H1 (cell line): ENCODE measurements at regions not wholly inside any gene's neighbourhood (a gene's known extent, or its start where the extent isn't known, plus 50 kb on each side); places are given as distances from the start of the nearest gene placed in this dataset.
"Not testable (repeated sequence)": the region's sequence is repeated elsewhere in the genome, so short reads cannot be mapped to it uniquely, and the experiment has no call there.

ENCODE experiments used
- CTCF ChIA-PET: fragments of 300-600 bp; sonication (Branson Sonifier 250); formaldehyde crosslinking; loops from one replicate; lab custom pipeline; 2021; ENCODE audit not compliant: partially characterized antibody; lab: Charles Lee
- POLR2A ChIA-PET: fragments of 300-600 bp; sonication (Branson Sonifier 250); formaldehyde crosslinking; loops from one replicate; lab custom pipeline; 2021; ENCODE audit warnings: inconsistent platforms; ENCODE audit not compliant: partially characterized antibody; lab: Charles Lee
- DNase-seq, 2 experiments: peaks; one replicate each; pipeline versions ENCODE4 v3.0.0 to v3.0.0-alpha.2; 2010 to 2022; ENCODE audit warnings: low spot score in 2 of 2, low read depth in 1 of 2, mixed read lengths in 1 of 2
- FAIRE-seq: peaks from 2 replicates; lab custom pipeline; 2011; peaks lifted over from hg19 to GRCh38; lab: Jason Lieb, UNC
- H2AFZ ChIP-seq: 2 replicates; pipeline ENCODE4 v1.8.1; 2012; ENCODE audit warnings: low read length, inconsistent platforms
- H2AK5ac ChIP-seq: 2 replicates; pipeline ENCODE4 v1.6.1; 2013; ENCODE audit warnings: low read depth, low read length
- H2BK120ac ChIP-seq: replicated peaks from 2 replicates; pipeline ENCODE3; 2013; ENCODE audit warnings: low read depth, low read length, inconsistent platforms
- H2BK12ac ChIP-seq: 2 replicates; pipeline ENCODE4 v1.6.1; 2013; ENCODE audit warnings: low read depth, low read length
- H2BK15ac ChIP-seq: 2 replicates; pipeline ENCODE4 v1.6.1; 2013; ENCODE audit warnings: low read length
- H2BK20ac ChIP-seq: 2 replicates; pipeline ENCODE4 v1.6.1; 2013; ENCODE audit warnings: low read length
- H2BK5ac ChIP-seq: 2 replicates; pipeline ENCODE4 v1.6.1; 2013; ENCODE audit warnings: low read depth, low read length
- H3K14ac ChIP-seq: 2 replicates; pipeline ENCODE4 v1.6.1; 2013; ENCODE audit warnings: inconsistent platforms; ENCODE audit not compliant: insufficient read length
- H3K18ac ChIP-seq: 2 replicates; pipeline ENCODE4 v1.6.1; 2013; ENCODE audit warnings: low read length; ENCODE audit errors: extremely low read depth
- H3K23ac ChIP-seq: 2 replicates; pipeline ENCODE4 v1.6.1; 2013; ENCODE audit warnings: inconsistent platforms; ENCODE audit not compliant: insufficient read length
- H3K23me2 ChIP-seq: 2 replicates; pipeline ENCODE4 v1.6.1; 2013; ENCODE audit warnings: low read depth, low read length
- H3K27ac ChIP-seq: 2 replicates; pipeline ENCODE4 v1.6.1; 2011; ENCODE audit warnings: low read depth, low read length, inconsistent platforms
- H3K27me3 ChIP-seq, 4 experiments: replicated peaks in 1 of 4; 1 replicate in 1 of 4; 2 replicates in 3 of 4; pipeline versions ENCODE4 v1.6.1 to v1.8.1; 2011 to 2013; ENCODE audit warnings: low read length in 3 of 4, mild to moderate bottlenecking in 3 of 4, inconsistent platforms in 2 of 4, mixed read lengths in 2 of 4, moderate library complexity in 1 of 4; ENCODE audit not compliant: control insufficient read depth in 3 of 4, insufficient read depth in 3 of 4; ENCODE audit errors: extremely low read depth in 1 of 4
- H3K36me3 ChIP-seq, 4 experiments: 2 replicates each; pipeline versions ENCODE4 v1.6.1 to v1.8.1; 2011 to 2013; ENCODE audit warnings: mild to moderate bottlenecking in 4 of 4, low read length in 3 of 4, moderate library complexity in 2 of 4, control low read depth in 1 of 4, inconsistent platforms in 1 of 4; ENCODE audit not compliant: insufficient read depth in 4 of 4, control insufficient read depth in 2 of 4
- H3K4ac ChIP-seq: replicated peaks from 2 replicates; pipeline ENCODE3; 2013; ENCODE audit warnings: low read length, low read depth, mixed read lengths, inconsistent platforms; ENCODE audit not compliant: insufficient read length
- H3K4me1 ChIP-seq, 4 experiments: replicated peaks in 1 of 4; 1 replicate in 1 of 4; 2 replicates in 3 of 4; pipeline versions ENCODE4 v1.6.1 to v1.8.1; 2011 to 2013; ENCODE audit warnings: low read length in 3 of 4, inconsistent platforms in 2 of 4, mixed read lengths in 1 of 4; ENCODE audit not compliant: insufficient read depth in 4 of 4, control insufficient read depth in 3 of 4
- H3K4me2 ChIP-seq, 2 experiments: 2 replicates each; pipeline versions ENCODE4 v1.6.1 to v1.8.1; 2011 to 2013; ENCODE audit warnings: low read depth in 2 of 2, low read length in 2 of 2, control low read depth in 1 of 2, inconsistent platforms in 1 of 2, mild to moderate bottlenecking in 1 of 2; ENCODE audit not compliant: insufficient read depth in 1 of 2
- H3K4me3 ChIP-seq, 4 experiments: fragments of 200-600, 300-600 bp in 1 of 4; sonication (generic), shearing (Covaris generic), sonication (Bioruptor Twin) in 1 of 4; 2 replicates each; pipeline versions ENCODE4 v1.5.1 to v1.8.1; 2011 to 2016; ENCODE audit warnings: low read length in 4 of 4, low read depth in 3 of 4, control low read depth in 2 of 4, inconsistent platforms in 2 of 4, mild to moderate bottlenecking in 2 of 4, mixed read lengths in 1 of 4, moderate library complexity in 1 of 4; ENCODE audit not compliant: insufficient read depth in 2 of 4; ENCODE audit errors: extremely low read depth in 1 of 4
- H3K56ac ChIP-seq: replicated peaks from 2 replicates; pipeline ENCODE3; 2013; ENCODE audit warnings: low read depth, mild to moderate bottlenecking, mixed read lengths, low read length, inconsistent platforms; ENCODE audit not compliant: insufficient read length
- H3K79me1 ChIP-seq: 2 replicates; pipeline ENCODE4 v1.6.1; 2013; ENCODE audit warnings: low read depth, low read length, control low read depth
- H3K79me2 ChIP-seq, 2 experiments: 2 replicates each; pipeline versions ENCODE4 v1.6.1 to v1.8.1; 2012 to 2013; ENCODE audit warnings: low read length in 2 of 2, mild to moderate bottlenecking in 2 of 2, inconsistent platforms in 1 of 2; ENCODE audit not compliant: insufficient read depth in 2 of 2, control insufficient read depth in 1 of 2
- H3K9ac ChIP-seq, 4 experiments: replicated peaks in 1 of 4; 1 replicate in 1 of 4; 2 replicates in 3 of 4; pipeline versions ENCODE4 v1.6.1 to v1.8.1; 2011 to 2013; ENCODE audit warnings: low read depth in 3 of 4, low read length in 3 of 4, control low read depth in 2 of 4, mild to moderate bottlenecking in 2 of 4, moderate library complexity in 2 of 4, inconsistent platforms in 1 of 4; ENCODE audit errors: extremely low read depth in 1 of 4
- H3K9me3 ChIP-seq, 2 experiments: 2 replicates each; pipeline versions ENCODE4 v1.6.1 to v1.8.1; 2012 to 2013; ENCODE audit warnings: mild to moderate bottlenecking in 2 of 2, moderate library complexity in 2 of 2, control low read depth in 1 of 2, inconsistent platforms in 1 of 2, low read depth in 1 of 2, low read length in 1 of 2, mixed read lengths in 1 of 2; ENCODE audit not compliant: insufficient read depth in 2 of 2
- H4K20me1 ChIP-seq, 2 experiments: replicated peaks in 1 of 2; 2 replicates each; pipeline versions ENCODE3 to v1.8.1; 2011 to 2013; ENCODE audit warnings: inconsistent platforms in 2 of 2, low read length in 2 of 2, mild to moderate bottlenecking in 1 of 2; ENCODE audit not compliant: insufficient read depth in 2 of 2, control insufficient read depth in 1 of 2
- H4K5ac ChIP-seq: 2 replicates; pipeline ENCODE4 v1.6.1; 2013; ENCODE audit warnings: low read length, low read depth, mixed read lengths, inconsistent platforms; ENCODE audit not compliant: insufficient read length
- H4K8ac ChIP-seq: 2 replicates; pipeline ENCODE4 v1.8.0; 2013; ENCODE audit warnings: mild to moderate bottlenecking, moderate library complexity, low read length, inconsistent platforms; ENCODE audit not compliant: insufficient read depth; ENCODE audit errors: extremely low read depth
- H4K91ac ChIP-seq: replicated peaks from 2 replicates; pipeline ENCODE3; 2013; ENCODE audit warnings: low read length, mixed read lengths, inconsistent platforms; ENCODE audit not compliant: insufficient read length
- WGBS, 2 experiments: shearing (Covaris generic) in 1 of 2; methylation state at CpG; one replicate each; pipeline versions ENCODE4 v1.1.6 to v1.1.7; 2013 to 2015; ENCODE audit warnings: low lambda C conversion rate in 2 of 2, mixed read lengths in 2 of 2, inconsistent platforms in 1 of 2, low coverage in 1 of 2, missing lambda C conversion rate in 1 of 2; ENCODE audit not compliant: insufficient replicate concordance in 2 of 2, insufficient coverage in 1 of 2, insufficient read length in 1 of 2; ENCODE audit errors: extremely low coverage in 1 of 2, missing lambda C conversion rate in 1 of 2; 5-methylcytosine and 5-hydroxymethylcytosine counted together

DNA sequence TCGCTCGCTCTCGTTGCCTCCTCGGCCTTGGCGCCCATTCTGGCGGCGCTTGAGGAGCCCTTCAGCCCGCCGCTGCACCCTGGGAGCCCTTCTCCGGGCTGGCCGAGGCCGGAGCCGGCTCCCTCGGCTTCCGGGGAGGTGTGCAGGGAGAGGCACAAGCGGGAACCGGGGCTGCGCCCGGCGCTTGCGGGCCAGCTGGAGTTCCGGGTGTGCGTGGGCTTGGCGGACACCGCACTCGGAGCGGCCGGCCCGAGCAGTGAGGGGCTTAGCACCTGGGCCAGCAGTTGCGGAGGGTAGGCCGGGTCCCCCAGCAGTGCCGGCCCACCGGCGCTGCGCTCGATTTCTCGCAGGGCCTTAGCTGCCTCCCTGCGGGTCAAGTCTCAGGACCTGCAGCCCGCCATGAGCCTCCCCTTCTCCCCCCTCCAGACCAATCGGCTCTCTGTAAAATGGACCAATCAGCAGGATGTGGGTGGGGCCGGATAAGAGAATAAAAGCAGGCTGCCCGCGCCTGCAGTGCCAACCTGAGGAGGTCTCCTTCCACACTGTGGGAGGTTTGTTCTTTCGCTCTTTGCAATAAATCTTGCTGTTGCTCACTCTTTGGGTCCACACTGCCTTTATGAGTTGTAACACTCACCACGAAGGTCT, 62.8 kb upstream of the LGR5 start:
- H3K27ac ChIP-seq, H2BK12ac ChIP-seq, H3K56ac ChIP-seq, H3K23me2 ChIP-seq, H3K79me1 ChIP-seq, DNase-seq, H3K36me3 ChIP-seq, H3K79me2 ChIP-seq, POLR2A ChIA-PET, H3K23ac ChIP-seq, H2BK20ac ChIP-seq, H2AK5ac ChIP-seq, H4K91ac ChIP-seq, H3K4me3 ChIP-seq, H2BK15ac ChIP-seq, FAIRE-seq, H4K20me1 ChIP-seq, H3K18ac ChIP-seq, H4K8ac ChIP-seq, H2BK5ac ChIP-seq, H4K5ac ChIP-seq, H3K4ac ChIP-seq, H3K14ac ChIP-seq, H3K9me3 ChIP-seq, H3K27me3 ChIP-seq, H3K4me2 ChIP-seq, H2AFZ ChIP-seq, H2BK120ac ChIP-seq, H3K4me1 ChIP-seq, H3K9ac ChIP-seq: not testable (repeated sequence)
- WGBS, 2 experiments = 96% methylated on average over 43 of the region's 45 CpGs; no CpG with 5 or more reads in 1 of the 2 experiments
- CTCF ChIA-PET = interaction anchor here (2.1 kb wide), 1 partner anchor 16 kb away, joined by 6 read pairs; no protein-coding TSS in a partner anchor
